GM21515 (cell line): ENCODE measurements at regions not wholly inside any gene's neighbourhood (a gene's known extent, or its start where the extent isn't known, plus 50 kb on each side); places are given as distances from the start of the nearest gene placed in this dataset.
"Not testable (repeated sequence)": the region's sequence is repeated elsewhere in the genome, so short reads cannot be mapped to it uniquely, and the experiment has no call there.

Experiments
- ATAC-seq: cut with Tn5 transposase; IDR thresholded peaks from one replicate; pipeline ENCODE4 v1.9.1; 2021; ENCODE audit not compliant: unreplicated experiment

DNA sequence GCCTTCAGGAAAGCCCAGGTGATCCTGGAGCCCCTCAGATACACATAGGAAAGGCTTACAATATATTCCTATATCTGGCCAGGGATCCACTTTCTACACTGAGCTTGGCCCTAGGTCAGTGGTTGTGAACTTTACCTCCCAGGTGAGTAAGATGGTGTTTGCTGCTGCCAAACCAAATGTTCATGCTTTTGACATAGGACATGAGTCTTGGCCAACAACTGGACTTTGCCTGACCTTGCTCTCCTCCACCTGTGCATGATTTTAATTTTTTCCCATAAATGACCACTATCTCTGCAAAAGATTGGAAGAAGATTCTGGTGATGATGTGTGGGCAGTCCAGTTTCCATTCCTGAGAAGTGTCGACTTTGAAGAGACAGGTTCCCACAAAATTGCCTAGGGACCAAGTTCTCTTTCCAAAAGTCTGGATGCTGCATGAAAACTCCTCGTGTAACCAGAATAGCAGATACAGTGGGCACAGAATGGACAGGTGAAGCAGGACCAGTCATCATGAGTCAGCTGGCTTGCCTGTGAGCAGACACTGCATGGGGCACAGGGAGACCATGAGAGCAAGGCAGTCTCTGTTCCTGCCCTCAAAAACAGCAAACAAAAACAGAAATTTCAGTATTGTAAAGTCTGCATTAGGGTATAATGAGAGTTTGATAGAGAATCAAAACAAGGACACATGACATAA is 226.4 kb upstream of the MON1B start:
- no peak for ATAC-seq

DNA sequence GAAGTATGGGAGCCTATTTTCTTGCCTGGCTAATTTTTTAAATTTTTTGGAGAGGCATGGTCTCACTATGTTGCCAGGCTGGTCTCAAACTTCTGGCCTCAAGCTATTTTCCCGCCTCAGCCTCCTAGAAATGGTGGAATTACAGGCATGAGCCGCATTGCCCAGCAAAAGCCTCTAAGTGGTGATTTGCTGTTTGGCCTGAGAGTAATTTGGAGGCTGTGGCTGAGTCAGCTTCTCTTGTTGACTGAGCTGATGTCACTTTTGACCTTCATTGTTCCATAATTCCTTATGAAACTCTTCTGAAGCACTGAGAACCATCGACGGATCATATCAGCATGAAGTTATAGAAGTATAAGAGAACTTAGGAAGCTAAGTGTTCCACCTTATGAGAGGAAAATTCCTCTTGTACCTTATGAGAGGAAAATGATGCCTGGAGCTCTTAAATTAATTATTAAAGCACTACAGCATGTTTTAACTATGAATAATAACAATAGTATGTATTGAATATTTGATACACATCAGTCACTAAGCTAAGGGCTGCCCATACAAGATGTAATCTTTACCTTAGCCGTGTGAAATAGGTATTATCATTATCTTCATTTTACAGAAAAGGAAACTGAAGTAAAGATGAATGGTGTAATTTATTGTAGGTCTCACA is 220.8 kb upstream of the MON1B start:
- ATAC-seq, result no peak

DNA sequence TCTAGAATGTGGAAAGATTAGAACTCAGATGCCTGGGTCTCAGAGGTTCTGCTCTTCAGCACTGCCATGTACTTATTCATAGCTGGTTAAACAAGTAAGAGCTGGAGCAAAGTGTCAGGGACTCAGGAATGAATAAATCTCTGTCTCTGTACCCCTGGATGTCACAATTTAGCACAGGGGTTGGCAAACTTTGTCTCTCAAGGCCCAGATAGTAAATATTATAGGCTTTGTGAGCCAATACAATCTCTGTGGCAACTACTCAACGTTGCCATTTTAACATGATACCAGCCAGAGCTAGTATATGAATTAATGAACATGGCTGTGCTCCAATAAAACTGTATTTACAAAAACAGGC is 220.3 kb upstream of the MON1B start:
- no peak for ATAC-seq

DNA sequence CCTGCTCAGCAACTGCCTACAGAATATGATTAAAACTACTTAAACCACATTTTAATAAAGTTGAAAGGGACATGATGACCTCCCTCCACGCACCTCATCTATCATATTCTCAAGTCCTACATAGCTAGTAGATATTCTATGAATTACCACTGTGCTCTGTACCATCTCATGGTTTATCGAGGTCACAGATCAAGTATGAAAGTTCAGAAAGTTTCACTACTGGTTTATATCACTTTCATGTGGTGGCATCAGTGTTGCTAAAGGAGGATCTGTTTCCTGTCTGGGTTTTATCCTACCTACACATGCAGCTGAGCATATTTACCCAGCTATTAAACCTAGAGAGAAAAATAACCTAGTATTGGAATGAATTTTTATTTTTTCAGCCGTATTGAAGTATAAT is 214.9 kb upstream of the MON1B start:
- ATAC-seq, result peak; percentile 91

DNA sequence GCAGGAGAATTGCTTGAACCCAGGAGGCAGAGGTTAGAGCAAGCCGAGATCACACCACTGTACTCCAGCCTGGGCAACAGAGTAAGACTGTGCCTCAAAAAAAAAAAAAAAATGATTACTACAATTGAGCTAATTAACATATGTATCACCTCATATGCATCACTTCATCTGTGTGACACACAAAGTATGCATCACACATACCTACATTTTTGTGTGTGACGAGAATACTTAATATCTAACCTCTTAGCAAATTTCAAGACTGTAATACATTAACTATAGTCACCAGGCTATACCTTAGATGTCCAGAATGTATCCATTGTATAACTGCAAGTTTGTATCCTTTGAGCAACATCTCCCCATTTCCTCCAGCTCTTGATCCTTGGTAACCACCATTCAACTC is 214.2 kb upstream of the MON1B start:
- ATAC-seq, result no peak

DNA sequence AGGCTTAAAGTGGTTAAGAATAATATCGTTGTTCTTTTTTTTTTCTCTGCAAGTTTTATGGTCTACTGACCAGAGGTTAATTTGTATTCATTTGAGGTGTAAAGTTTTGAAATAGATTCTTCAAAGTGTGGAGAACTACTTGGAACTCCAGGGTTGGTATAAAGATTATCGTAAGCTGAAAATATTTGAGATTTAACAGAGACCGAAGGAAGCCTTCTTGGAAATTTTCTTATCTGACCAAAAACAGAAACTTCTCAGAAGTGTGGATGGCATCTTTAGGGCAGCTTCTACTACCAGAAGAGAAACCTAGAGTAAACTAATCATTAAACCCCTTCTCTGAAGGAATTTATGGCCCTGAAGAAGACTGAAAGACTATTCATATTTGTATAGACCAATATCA is 206.8 kb upstream of the MON1B start:
- no peak for ATAC-seq

DNA sequence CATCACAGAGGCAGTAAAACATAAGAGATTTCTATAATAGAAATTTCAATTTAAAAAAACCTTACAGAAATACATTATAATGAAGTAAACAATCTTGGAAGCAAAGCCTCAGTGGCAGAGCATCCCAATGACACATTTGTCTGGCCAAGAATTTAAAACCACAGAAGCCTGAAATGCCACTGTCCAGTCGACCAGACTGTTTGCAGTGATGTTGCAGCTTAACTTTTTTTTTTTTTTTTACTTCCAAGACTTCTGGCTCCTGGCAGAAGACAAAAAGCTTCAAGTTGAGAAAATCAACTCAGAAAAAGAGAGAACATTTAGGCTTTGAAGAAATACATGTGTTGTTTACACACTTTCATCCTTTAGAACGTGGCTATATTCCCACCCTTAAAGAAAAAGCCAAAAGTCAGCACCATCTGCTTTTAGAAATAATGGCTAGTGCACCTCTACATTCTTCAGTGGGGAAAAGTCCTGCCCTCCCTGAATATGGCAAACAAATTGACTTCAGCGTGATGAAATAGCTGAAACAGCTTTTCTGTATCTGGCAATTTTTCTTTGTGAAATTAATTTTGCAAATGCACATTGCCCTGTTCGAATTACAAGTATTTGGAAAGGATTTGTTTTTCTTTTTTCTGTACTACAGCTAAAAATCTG is 205.5 kb upstream of the MON1B start:
- ATAC-seq, result no peak

DNA sequence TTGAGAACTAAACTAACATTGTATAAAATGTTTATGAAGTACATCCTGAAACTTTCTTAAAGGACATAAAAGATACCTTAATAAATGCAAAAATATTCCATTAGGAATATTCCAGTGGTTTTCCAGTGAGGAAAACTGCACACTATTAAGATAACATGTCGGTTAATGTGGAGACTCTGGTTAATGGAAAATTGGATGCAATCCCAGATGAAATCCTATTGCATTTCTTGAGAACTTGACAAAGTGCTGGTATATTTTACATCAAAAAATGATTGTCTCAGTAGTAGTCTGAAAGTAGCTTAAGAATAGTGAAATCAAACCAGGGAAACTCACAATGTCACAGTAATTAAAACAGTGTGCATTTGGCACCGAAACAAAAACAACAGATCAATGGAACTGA is 202.5 kb upstream of the MON1B start:
- no peak for ATAC-seq

DNA sequence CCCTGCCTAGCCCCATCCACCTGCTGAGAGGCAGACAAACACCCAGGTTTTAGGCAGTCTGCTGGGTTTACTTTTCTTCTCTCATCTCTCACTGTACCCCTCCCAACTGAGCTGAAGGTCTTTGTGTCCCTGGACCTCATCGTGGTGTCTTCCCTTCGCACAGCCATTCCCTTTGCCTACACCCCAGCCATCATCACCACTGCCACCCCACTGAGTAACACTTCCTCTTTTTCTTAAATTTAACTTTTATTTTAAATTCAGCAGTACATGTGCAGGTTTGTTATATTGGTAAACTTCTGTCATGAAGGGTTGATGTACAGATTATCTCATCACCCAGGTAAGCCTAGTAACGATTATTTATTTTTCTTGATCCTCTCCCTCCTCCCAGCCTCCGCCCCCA is 188.3 kb upstream of the MON1B start:
- ATAC-seq, result no peak

DNA sequence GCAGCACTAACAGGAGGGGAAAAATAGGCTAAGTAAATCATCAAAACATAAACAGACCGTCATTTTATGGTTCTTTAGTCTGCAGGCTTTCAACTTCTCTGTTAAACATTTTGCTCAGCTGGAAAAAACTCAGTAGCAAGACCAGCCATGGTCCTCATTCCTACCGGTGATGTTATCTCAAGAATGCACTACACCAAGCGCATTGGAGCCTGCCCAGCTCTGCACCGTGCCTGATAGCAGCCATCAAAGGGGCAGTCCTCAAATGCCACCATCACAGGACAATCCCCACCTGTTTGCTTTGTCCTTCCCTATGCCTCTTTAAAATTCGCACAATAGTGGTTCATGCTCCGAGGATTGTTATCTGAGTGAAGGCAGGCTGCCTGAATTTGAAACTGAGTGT is 181.5 kb upstream of the MON1B start:
- no peak for ATAC-seq

DNA sequence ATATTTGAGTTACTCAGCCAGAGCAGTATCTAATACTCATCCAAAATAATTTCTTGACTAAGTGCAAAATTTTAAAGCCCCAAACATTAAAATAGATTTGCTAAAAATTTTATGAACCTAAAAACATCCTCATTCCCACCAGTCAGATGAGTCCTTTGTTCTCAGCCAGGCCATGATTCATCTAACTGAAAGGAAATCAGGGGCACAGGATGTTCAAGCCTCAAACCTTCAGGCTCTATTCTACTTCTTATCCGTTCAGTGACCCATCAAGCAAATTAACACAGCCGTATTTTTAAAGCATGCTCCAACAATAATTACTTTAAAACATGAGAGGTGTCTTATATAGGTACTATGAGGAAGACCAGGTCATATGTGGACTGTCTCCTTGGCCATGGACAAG is 176.5 kb upstream of the MON1B start:
- no peak for ATAC-seq

DNA sequence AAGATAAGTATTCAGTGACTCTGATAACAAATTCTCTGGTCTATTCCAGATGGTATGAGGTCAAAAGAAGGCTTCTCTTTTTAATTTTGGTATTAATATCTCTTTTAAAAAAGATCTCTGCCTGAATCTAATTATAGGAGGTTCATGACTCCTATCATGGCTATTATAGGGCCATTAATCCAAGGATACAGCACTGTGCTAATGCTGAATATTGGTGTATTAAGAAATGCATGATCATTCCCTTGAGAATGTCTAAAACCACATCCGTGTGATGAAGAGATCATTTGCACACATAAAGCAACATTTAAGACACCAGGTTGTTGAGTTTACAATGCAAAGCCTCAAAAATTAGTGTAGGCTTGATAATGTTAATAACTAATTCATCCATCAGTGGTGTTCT is 160.4 kb upstream of the MON1B start:
- ATAC-seq, result no peak

DNA sequence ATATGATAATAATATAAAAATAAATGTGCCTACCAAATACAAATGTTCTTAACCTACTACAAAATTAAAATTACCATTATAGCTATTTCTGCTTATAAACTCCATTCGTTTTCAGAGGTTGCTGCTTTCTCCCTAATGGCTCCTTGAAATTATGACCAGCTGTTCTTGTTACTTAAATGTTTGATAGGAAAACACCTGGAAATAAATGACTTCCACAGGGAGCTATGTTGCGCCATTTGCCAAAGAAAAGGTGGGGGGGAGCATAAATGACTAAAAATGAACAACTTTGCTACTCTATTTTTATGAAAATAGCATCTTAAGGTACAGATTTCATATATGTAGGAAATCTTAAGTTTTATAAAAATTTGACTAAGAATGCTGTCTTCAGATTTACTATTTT is 157.5 kb upstream of the MON1B start:
- no peak for ATAC-seq

DNA sequence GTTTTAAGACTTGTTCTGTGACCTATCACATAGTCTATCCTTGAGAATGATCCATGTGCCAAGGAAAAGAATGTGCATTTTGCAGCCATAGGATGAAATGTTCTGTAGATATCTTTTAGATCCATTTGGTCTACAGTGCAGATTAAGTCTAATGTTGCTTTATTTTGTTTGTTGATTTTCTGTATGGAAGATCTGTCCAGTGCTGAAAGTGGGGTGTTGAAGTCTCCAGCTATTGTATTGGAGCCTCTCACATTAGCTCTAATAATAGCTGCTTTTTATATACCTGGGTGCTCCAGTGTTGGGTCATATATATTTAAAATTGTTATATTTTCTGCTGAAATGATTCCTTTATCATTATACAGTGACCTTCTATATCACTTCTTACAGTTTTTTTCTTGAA is 155.6 kb upstream of the MON1B start:
- ATAC-seq, result no peak

DNA sequence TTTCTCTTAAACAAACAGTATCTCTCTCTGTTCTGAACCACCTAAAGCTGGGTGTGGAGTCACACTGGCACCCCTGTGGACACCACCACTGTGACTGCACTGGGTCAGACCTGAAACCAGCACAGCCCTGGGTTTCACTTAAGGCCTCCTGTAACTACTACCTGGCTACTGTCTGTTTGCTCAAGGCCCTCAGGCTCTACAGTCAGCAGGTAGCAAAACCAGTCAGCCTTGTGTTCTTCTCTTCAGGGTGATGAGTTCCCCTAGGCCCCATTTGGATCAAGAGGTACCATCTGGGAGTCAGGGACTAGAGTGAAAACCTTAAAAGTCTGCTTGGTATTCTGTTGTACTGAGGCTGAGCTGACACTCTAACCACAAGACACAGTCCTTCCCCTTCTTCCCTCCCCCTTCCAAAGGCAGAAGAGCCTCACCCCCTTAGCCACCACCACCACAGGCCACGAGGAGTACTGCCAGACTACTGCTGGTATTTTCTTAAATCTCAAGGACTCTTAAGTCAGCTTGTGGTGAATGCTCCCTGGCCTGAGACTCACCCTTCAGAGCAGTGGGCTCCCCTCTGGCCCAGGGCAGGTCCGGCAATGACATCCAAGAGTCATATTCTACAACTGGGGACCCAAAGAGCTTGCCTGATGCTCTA is 153.2 kb upstream of the MON1B start:
- no peak for ATAC-seq

DNA sequence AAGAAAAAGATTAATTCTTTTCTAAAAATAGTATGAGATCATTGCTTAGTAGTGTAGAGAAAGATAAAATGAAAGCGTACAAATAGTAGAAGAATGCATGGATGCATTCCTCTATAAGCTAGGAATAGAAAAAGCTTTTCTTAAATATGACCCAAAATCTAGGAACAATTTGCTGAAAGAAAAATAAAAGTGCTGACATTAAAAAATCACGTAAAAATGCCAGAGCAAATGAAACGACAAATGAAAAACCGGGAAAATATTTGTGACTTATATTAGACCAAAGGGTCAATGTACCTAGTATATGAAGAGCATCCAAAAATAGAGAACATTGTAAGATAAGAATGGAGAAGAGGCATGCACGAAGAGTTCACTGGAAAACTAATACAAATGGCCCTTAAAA is 149.5 kb upstream of the MON1B start:
- ATAC-seq, result no peak

DNA sequence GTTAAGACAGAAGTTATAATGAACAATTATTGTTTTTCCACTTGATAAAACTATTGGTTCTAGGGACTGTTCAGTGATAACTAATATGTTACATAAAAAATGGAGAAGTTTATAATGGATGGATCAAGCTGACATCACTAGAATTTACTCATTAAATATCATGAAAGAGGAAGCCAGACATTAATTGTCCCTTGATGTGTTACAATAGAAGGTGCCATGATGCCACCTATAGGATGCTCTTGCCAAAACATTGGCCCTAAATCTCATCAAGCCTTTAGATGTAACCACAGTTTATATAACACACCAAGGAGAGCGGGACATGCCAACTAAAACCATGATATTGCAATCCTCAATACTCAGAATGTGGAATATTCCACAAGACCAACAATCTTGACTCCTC is 147.9 kb upstream of the MON1B start:
- no peak for ATAC-seq

DNA sequence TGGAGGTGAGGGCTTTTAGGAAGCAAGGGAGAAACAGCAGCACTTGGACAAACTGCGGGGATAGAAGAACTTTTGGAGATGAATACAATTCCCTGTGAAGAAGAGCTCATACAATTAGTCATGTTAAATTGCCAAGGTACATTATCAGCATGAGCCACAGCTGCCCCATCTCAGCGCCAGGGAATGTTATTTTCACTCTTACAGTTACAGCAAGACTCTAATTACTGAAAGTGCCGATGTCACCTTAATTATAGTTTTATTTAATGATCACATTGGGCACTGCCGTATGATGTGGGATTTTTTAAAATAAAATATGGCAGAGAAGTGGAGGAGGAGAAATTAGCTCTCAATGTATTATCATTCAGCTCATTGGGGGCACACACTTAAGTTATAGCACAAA is 144.8 kb upstream of the MON1B start:
- ATAC-seq, result no peak

DNA sequence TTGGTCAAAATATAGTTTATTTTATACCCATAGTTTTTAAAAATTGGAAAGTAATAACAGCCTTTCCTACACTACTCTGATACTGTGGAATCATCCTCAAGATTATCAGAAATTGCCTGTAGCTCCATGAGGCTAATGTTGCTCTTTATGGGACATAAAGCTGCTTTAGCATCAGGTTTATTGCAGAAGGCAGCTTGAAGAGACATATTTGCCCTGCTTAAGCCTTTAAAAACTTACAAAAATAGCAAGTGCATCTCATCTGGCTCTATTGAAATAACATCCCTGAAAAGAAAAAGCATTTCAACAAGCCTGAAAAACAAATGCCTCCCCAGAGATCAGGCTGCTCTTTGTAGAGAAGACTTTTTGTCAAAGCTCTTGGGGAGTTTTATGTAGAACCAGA is 142.9 kb upstream of the MON1B start:
- ATAC-seq, result no peak

DNA sequence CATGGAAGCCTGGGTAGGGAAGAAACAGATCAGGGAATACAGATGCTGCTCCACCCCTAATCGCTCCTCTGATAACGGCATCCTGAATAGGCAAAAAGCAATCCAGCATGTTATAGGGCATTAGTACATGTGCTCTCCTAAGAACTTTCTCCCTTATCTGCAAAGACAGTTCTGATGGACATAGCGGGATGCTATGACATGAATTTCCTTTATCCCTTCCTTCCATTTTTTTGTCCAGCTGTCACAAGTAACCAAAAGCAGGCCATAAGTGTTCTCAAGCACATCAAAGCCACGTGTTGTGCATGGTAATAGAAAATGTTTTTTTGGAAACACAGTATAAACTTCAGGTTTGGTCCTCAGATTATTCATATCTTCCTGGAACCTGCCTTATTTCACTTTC is 141.4 kb upstream of the MON1B start:
- ATAC-seq, result no peak

DNA sequence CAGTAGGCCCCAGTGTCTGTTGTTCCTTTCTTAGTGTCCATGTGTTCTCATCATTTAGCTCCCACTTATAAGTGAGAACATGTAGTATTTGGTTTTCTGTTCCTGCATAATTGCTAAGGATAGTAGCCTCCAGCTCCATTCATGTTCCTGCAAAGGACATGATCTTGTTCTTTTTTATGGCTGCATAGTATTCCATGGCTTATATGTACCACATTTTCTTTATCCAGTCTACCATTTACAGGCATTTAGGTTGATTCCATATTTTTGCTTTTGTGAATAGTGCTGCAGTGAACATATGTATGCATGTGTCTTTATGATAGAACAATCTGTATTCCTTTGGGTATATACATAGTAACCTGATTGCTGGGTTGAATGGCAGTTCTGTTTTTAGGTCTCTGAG is 134.4 kb upstream of the MON1B start:
- ATAC-seq, result not testable (repeated sequence)

DNA sequence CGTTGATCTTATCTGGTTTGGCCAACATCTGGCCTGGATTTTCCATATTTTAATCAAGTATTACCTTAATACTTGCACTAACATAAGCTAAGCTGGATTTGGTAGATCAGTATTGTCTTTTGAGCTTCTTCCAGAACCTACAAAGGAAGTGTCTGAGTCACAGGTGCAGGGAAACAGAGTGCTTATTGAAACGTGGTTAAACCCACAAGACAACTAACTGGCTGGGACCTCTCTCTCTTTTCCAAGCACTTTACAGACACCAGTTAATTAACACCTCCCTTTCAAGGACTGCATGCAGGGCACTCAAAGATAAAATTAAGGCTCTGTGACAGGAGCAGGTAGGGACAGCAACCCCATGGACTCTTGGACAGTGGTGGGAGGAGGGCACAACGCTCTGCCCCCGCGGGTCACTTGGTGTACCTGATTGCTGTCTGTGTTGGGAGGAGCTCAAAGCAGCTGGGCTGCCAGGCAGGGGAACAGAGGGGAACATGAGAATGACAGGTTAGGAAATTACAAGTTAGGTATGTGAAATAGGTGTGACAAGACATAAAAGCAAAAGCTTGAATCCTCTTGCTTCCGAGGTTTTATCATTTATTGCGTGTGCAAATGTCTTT is 133.7 kb upstream of the MON1B start:
- no peak for ATAC-seq
